ENCODE measurements at regions not wholly inside any gene's neighbourhood (a gene's known extent, or its start where the extent isn't known, plus 50 kb on each side); places are given as distances from the start of the nearest gene placed in this dataset.

DNA sequence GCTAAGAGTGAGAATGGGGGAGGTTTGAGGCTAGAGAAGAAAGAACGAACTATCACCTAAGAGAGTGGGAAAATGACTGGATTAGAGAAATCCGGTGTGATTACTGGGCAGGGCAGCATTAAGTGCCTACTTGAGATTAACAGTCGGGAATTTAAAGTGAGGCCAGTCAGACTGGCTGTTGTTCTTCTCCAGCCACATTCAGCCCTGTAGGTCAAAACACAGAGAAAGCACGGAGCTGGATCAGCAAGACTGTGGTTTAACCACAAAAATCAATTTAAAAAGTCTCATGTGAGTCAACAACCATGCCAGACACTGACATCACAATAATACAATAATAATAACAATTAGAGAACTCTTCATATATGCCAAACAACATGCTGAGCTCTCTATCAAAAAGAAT, 301.9 kb upstream of the SGK1 start:
- TF ChIP-seq ZNF565 (CRISPR knock-in tag; conservative IDR thresholded peaks at IDR 0.05; ENCODE audit: low read depth) (no peak), ZFP3 (CRISPR knock-in tag; IDR thresholded peaks at IDR 0.05) (no peak), ZFP30 (CRISPR knock-in tag; IDR thresholded peaks at IDR 0.05) (no peak), SNAI2 (CRISPR knock-in tag; IDR thresholded peaks at IDR 0.05) (no peak), RARB (CRISPR knock-in tag; IDR thresholded peaks at IDR 0.05) (no peak), TOX (CRISPR knock-in tag; IDR thresholded peaks at IDR 0.05; ENCODE audit: borderline replicate concordance) (no peak)
- TF ChIP-seq, protein P1, sequence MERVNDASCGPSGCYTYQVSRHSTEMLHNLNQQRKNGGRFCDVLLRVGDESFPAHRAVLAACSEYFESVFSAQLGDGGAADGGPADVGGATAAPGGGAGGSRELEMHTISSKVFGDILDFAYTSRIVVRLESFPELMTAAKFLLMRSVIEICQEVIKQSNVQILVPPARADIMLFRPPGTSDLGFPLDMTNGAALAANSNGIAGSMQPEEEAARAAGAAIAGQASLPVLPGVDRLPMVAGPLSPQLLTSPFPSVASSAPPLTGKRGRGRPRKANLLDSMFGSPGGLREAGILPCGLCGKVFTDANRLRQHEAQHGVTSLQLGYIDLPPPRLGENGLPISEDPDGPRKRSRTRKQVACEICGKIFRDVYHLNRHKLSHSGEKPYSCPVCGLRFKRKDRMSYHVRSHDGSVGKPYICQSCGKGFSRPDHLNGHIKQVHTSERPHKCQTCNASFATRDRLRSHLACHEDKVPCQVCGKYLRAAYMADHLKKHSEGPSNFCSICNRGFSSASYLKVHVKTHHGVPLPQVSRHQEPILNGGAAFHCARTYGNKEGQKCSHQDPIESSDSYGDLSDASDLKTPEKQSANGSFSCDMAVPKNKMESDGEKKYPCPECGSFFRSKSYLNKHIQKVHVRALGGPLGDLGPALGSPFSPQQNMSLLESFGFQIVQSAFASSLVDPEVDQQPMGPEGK (CRISPR knock-in tag; IDR thresholded peaks at IDR 0.05; ENCODE audit: borderline replicate concordance): no peak
- TF ChIP-seq, protein P2, sequence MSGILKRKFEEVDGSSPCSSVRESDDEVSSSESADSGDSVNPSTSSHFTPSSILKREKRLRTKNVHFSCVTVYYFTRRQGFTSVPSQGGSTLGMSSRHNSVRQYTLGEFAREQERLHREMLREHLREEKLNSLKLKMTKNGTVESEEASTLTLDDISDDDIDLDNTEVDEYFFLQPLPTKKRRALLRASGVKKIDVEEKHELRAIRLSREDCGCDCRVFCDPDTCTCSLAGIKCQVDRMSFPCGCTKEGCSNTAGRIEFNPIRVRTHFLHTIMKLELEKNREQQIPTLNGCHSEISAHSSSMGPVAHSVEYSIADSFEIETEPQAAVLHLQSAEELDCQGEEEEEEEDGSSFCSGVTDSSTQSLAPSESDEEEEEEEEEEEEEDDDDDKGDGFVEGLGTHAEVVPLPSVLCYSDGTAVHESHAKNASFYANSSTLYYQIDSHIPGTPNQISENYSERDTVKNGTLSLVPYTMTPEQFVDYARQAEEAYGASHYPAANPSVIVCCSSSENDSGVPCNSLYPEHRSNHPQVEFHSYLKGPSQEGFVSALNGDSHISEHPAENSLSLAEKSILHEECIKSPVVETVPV (CRISPR knock-in tag; IDR thresholded peaks at IDR 0.05): no peak
- TF ChIP-seq, protein P3, sequence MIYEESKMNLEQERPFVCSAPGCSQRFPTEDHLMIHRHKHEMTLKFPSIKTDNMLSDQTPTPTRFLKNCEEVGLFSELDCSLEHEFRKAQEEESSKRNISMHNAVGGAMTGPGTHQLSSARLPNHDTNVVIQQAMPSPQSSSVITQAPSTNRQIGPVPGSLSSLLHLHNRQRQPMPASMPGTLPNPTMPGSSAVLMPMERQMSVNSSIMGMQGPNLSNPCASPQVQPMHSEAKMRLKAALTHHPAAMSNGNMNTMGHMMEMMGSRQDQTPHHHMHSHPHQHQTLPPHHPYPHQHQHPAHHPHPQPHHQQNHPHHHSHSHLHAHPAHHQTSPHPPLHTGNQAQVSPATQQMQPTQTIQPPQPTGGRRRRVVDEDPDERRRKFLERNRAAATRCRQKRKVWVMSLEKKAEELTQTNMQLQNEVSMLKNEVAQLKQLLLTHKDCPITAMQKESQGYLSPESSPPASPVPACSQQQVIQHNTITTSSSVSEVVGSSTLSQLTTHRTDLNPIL (CRISPR knock-in tag; IDR thresholded peaks at IDR 0.05; ENCODE audit: low read depth): no peak

All from SK-N-SH treated with all-trans-retinoic acid at 6 μM for 48 hours (cell line).